ENCODE measurements at regions not wholly inside any gene's neighbourhood (a gene's known extent, or its start where the extent isn't known, plus 50 kb on each side); places are given as distances from the start of the nearest gene placed in this dataset.
A peak's percentile ranks its signal among the peaks of the same experiment; 100 is the strongest.
"Not testable (repeated sequence)": the region's sequence is repeated elsewhere in the genome, so short reads cannot be mapped to it uniquely, and the experiment has no call there.

GRCh38 chr1:66424530-66424929, 109.4 kb upstream of the SGIP1 start:
- not testable (repeated sequence) for DNase-seq

- DNase-seq, result no peak
Measured at GRCh38 chr1:66426239-66426853, 107.6 kb upstream of the SGIP1 start.

DNA sequence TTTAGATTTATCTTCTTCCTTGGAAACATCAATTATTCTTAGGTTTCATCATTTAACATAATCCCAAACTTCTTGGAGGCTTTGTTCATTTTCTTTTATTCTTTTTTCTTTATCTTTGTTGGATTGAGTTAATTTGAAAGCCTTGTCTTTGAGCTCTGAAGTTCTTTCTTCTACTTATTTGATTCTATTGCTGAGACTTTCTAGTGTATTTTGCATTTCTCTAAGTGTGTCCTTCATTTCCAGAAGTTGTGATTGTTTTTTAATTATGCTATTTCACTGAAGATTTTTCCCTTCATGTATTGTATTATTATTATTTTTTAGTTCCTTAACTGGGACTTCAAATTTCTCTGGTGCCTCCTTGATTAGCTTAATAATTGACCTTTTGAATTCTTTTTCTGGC, 103.1 kb upstream of the SGIP1 start:
- not testable (repeated sequence) for DNase-seq

DNA sequence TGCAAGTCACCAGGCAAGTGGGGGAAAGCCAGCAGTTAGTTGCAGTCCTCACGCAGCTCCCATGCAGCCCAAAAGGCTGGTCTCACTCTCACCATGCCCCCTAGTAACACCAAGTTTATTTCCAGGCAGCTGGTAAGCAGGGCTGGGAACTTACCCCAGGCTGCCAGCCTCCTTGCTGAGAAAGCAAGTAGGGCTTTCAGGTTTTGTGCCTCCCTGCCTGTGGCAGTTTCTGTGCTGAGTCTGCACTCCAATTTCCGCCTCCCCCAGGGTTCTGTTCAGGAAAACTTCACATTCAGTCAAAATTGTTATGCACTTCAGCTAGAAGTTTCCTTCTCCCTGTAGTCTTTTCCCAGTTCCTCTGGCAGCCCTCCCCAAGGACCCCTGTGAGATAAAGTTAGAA, 102.0 kb upstream of the SGIP1 start:
- no peak for DNase-seq

DNA sequence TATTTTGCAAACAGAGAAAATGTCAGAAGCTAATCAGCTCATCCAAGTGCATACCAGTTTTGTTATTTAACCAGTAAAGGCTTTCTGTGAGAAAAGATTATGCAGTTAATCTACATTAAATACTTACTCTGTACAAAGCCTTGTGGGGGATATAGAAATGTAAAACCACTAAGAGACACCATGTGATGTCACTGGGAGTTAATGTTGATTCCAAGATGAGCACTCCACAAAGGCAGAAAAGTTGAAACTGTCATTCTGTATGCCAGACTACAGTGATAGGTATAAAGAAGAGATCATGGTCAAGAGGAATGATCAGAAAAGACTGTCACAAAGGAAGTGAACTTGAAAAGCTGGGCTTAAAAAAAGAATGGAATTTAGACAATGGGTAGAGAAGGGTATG, 100.3 kb upstream of the SGIP1 start:
- no peak for DNase-seq

DNA sequence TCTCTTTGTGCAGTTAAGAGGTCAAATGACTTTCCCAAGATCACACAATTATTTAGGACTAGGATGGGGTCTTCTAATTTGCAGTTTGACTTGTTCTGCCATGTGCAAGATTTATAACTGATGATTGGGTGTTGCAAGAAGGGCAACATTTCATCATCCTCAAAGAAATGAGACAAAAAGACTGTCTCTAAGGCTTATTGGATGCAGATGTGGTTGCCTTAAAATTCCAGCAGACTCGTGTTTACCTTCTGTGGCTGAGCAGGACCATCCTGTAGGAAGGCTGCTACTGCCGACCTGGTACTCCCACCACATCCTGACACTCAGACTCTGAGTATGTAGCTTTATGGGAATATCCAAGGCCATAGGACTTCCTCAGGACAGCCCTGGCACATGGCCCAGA, 99.9 kb upstream of the SGIP1 start:
- no peak for DNase-seq

DNA sequence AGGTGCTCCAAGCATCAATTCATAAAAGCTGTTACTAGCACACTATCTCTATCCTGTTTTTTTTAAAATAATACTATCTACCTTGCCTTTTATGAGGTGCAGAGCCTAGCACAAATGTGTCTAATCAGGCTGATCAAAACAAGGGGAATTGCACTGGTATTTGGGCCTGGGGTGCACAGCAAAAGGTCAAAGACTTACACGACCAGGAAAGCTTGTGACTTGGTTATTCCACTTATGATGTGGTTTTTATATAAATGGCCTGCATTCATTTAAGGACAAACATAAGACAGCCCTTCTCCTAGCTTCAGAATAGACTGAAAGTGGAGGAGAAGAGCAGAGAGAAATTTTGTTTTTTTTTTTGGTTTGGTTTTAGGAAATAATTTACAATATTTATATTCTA, 98.4 kb upstream of the SGIP1 start:
- no peak for DNase-seq

- DNase-seq, result peak; percentile 57
Measured at GRCh38 chr1:66436378-66437135, 97.4 kb upstream of the SGIP1 start.

- DNase-seq, result no peak
Measured at GRCh38 chr1:66437136-66437401, 96.9 kb upstream of the SGIP1 start.

DNA sequence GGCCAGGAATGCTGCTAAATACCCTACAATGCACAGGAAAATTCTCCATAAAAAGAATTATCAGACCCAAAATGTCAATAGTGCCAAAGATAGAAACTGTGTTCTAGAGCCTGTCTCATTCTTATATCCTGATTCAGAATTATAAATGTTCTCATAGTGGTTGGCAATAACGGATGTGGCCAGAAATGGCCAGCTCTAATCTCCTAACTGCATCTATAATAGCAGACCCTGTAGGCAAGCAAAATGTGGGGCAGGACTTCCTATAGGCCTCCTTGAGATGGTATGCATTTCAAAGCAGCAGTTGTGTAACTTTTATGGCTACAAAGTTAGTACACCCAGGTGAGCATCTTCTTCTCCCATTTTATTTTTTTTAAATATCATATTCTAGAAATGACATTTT, 95.9 kb upstream of the SGIP1 start:
- no peak for DNase-seq

DNA sequence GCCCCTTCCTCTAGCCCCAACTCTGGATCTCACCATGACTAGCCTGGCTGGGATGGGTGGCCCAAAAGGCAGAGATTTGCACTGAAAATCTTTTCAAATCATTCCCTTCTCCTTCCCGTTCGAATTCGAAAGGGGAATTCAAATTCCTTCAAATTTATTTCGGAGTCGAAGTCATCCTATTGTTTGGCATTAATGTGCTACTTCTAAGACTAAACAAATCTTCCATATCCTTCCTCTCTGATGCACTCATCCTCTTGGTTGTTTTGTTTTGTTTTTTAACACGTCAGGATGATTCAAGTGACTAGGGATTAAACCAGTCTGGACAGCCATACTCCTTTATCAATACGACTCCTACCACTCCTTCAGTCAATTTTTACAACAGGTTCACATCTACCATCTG, 95.5 kb upstream of the SGIP1 start:
- DNase-seq, result no peak

DNA sequence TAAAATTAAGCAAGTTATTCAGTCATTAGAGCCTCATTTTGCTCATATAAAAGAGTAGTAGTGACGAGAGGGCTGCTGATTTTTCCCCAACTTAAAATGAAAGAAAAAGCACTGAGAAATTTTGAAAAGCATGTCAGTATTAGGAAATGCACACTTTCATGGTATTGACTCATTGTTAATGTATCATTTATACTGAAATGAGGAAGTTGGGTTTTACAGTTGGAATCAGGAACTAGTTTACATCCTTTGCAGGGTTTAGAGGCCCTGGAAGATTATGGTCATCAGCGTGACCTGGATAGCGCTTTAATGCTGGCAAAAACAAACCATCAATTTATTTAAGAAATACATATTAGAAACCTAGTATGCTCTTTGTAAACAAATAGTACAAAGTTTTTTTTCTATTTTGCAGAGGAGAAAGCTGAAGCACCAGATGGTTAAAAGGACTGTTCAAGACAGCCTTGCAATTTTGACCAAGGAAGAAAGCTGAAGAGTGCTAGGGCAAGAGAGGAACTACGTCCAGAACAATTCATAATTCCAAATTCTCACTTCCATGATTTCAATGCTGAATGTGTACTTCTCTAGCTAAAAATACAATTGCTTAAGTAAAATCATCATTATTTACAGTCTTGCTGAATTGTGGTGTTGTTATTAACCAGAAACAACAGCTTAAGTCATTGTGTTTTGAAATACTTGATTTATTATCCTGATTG, 94.8 kb upstream of the SGIP1 start:
- peak; percentile 15 for DNase-seq

DNA sequence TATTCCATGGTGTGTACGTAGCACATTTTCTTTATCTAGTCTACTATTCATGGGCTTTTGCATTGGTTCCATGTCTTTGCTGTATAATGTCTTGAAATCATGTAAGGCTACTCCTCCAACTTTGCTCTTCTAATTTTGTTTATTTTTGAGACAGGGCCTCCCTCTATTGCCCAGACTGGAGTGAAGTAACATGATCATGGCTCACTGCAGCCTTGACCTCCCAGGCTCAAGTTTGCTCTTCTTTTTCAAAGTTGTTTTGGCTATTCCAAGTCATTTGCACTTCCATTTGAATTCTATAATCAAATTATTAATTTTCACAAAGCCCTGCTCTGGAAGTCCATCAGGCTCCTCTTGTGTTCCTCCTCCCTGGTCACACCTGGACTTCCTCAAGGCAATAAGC, 90.2 kb upstream of the SGIP1 start:
- DNase-seq, result no peak

DNA sequence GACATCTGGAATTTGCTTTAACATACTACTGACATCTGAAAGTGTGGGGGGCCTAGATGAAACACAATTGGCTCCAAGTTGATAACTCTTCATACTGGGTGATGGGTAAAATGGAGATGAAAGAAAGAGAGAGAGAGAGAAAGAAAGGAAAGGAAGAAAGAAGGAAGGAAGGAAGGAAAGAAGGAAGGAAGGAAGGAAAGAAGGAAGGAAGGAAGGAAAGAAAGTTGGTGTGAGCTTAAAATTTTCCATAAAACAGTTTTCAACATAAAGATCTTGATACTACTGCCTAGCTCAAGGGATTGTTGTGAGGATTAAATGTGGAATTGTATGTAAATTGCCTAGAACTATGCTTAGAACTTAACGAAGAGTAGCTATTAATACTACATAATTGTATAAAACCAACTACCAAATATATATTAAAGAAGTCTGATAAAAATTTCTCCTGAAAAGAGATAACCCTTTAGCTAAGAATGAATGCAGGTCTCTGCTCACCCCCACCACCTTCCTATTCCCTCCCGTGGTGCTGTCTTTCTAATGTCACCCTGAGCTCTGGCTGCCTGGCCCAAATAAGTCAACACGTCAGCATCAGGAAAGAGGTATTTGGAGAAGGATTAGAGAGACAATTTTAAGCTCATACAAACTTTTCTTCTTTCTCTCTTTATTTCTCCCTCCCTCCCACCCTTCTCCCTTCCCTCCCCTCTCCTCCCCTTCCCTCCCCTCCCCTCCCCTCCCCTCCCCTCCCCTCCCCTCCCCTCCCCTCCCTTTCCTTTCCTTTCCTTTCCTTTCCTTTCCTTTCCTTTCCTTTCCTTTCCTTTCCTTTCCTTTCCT, 89.3 kb upstream of the SGIP1 start:
- no peak for DNase-seq

- DNase-seq, result peak; percentile 63
Measured at GRCh38 chr1:66445492-66446181, 88.3 kb upstream of the SGIP1 start.

GRCh38 chr1:66446261-66447001, 87.5 kb upstream of the SGIP1 start:
- DNase-seq, result peak; percentile 84

DNA sequence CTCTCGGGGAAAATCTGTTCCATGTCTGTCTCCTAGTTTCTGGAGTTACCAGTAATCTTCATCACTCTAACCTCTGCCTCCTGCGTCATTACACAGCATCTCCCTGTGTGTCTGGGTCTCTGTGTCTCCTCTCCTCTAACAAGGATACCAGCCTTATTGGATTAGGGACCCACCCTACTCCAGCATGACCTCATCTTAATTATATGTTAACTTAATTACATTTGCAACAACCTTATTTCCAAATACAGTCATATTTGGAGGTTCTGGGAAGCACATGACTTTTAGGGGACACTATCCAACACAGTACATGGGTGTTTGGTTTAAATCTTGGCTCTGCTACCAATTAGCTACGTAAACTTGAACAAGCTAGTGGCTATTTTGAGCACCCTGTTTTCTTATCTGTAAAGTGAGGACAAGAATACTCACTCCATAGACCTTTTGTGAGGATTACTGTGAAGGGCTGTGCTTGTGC, 83.9 kb upstream of the SGIP1 start:
- DNase-seq, result no peak

GRCh38 chr1:66450847-66451246, 83.1 kb upstream of the SGIP1 start:
- DNase-seq, result no peak

GRCh38 chr1:66452162-66452561, 81.8 kb upstream of the SGIP1 start:
- no peak for DNase-seq

DNA sequence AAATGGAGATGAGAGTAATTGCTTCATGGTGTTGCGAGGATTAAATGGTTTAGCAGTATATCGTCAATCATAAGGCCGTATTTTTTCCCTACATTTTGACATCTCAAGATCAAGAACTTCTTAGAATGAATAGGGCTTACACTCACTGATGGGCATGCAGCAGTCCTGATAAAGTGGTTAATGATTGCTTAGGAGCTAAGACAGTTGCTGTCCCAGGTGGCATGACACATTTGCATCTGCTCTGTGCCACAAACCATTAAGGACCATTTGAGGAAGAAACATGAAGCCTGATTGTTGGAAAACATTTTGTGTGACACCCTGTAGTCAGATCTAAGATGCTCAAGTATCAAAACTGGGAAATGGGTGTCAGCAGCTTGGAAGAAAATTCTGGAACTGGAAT, 81.0 kb upstream of the SGIP1 start:
- DNase-seq, result no peak

GRCh38 chr1:66455446-66455845, 78.5 kb upstream of the SGIP1 start:
- no peak for DNase-seq

- DNase-seq, result no peak
Measured at GRCh38 chr1:66460776-66461175, 73.2 kb upstream of the SGIP1 start.

Measured in CD4-positive, alpha-beta T cell treated with Interleukin-17A for 1 hour (primary cell).